Fibroblast of mammary gland (primary cell): ENCODE measurements at regions not wholly inside any gene's neighbourhood (a gene's known extent, or its start where the extent isn't known, plus 50 kb on each side); places are given as distances from the start of the nearest gene placed in this dataset.

ENCODE experiments used
- DNase-seq: peaks from one replicate; pipeline ENCODE4 v3.0.0-alpha.2; 2010; ENCODE audit warnings: low read depth
- H3K4me3 ChIP-seq: 2 replicates; pipeline ENCODE4 v1.5.1; 2011; ENCODE audit warnings: low read depth, mild to moderate bottlenecking, low read length, moderate library complexity; ENCODE audit not compliant: control insufficient read depth
- TF ChIP-seq, protein P1 (sequence below): conservative IDR thresholded peaks from 2 replicates; pipeline ENCODE4 v1.5.1; 2011; ENCODE audit warnings: low read depth, low read length, inconsistent platforms; ENCODE audit not compliant: control insufficient read depth, insufficient read depth

GRCh38 chr16:5354645-5355044, 257.1 kb upstream of the EEF2KMT start:
- no peak overlapping the region for H3K4me3 ChIP-seq
- no peak for DNase-seq
- TF ChIP-seq, protein P1, sequence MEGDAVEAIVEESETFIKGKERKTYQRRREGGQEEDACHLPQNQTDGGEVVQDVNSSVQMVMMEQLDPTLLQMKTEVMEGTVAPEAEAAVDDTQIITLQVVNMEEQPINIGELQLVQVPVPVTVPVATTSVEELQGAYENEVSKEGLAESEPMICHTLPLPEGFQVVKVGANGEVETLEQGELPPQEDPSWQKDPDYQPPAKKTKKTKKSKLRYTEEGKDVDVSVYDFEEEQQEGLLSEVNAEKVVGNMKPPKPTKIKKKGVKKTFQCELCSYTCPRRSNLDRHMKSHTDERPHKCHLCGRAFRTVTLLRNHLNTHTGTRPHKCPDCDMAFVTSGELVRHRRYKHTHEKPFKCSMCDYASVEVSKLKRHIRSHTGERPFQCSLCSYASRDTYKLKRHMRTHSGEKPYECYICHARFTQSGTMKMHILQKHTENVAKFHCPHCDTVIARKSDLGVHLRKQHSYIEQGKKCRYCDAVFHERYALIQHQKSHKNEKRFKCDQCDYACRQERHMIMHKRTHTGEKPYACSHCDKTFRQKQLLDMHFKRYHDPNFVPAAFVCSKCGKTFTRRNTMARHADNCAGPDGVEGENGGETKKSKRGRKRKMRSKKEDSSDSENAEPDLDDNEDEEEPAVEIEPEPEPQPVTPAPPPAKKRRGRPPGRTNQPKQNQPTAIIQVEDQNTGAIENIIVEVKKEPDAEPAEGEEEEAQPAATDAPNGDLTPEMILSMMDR, result no peak

- TF ChIP-seq, protein P1, result no peak
- no peak overlapping the region for H3K4me3 ChIP-seq
- DNase-seq, result no peak
These were observed 252.3 kb upstream of the EEF2KMT start for GRCh38 chr16:5349670-5350517.

DNA sequence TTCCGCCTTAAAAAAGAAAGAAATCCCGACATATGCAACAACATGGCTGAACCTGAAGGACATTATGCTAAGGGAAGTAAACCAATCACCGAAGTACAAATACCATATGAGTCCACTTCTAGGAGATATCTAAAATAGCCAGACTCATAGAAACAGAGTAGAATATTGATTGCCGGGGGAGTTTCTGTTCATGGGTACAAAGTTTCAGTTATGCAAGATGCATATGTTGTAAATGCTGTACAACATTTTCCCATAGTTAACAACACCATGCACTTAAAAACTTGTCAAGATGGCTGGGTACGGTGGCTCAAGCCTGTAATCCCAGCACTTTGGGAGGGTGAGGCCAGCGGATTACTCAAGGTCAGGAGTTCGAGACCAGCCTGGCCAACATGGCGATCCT, 251.5 kb upstream of the EEF2KMT start:
- no peak for DNase-seq
- no peak overlapping the region for H3K4me3 ChIP-seq
- TF ChIP-seq, protein P1, result no peak

- TF ChIP-seq, protein P1, result no peak
- no peak for DNase-seq
- no peak overlapping the region for H3K4me3 ChIP-seq
These were observed 250.0 kb upstream of the EEF2KMT start for GRCh38 chr16:5347561-5347960.

DNA sequence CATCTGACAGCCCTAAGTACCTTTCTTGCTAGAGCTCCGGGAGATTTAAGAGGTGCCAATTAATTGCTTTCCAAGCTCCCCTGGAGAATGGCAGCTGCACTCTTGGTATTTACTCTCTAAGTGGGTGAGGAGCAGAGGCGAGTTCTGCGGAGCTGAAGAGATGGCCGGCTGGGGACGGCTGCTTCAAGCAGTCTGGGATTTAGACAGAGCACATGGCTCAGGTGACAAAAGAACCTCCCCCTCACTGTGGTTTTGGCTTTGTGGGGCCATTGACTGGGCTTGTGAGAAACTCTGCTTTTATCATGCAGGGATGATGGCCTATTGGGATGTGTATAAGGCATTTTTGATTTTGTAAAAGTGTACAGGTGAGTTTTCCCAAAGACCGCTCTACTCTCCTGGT, 239.3 kb upstream of the EEF2KMT start:
- TF ChIP-seq, protein P1, result no peak
- no peak overlapping the region for H3K4me3 ChIP-seq
- DNase-seq, result no peak

GRCh38 chr16:5333991-5334390, 236.4 kb upstream of the EEF2KMT start:
- no peak overlapping the region for H3K4me3 ChIP-seq
- TF ChIP-seq, protein P1, result no peak
- no peak for DNase-seq
